DND-41 (cell line): ENCODE measurements at regions not wholly inside any gene's neighbourhood (a gene's known extent, or its start where the extent isn't known, plus 50 kb on each side); places are given as distances from the start of the nearest gene placed in this dataset.

Source experiments
- ATAC-seq: fragments of 200-7000 bp; cut with Tn5 transposase; 3 replicates; pipeline ENCODE4 v1.9.1; 2021; ENCODE audit warnings: low read depth; ENCODE audit not compliant: insufficient read depth
- DNase-seq: peaks from one replicate; pipeline ENCODE4 v3.0.0-alpha.2; 2020
- H2AFZ ChIP-seq: 2 replicates; pipeline ENCODE4 v1.6.0; 2012; ENCODE audit warnings: low read depth, low read length
- H3K27ac ChIP-seq: 2 replicates; pipeline ENCODE4 v1.5.1; 2012; ENCODE audit warnings: low read length, inconsistent platforms
- H3K27me3 ChIP-seq: fragments of 200-600 bp; sonication (generic); 2 replicates; pipeline ENCODE4 v1.6.0; 2012; ENCODE audit warnings: low read length, mild to moderate bottlenecking, inconsistent platforms; ENCODE audit not compliant: insufficient read depth, poor library complexity
- H3K36me3 ChIP-seq: 2 replicates; pipeline ENCODE4 v1.5.1; 2012; ENCODE audit warnings: low read length, inconsistent platforms; ENCODE audit not compliant: insufficient read depth
- H3K4me1 ChIP-seq: 2 replicates; pipeline ENCODE4 v1.5.1; 2012; ENCODE audit warnings: mild to moderate bottlenecking, low read length; ENCODE audit not compliant: insufficient read depth
- H3K4me2 ChIP-seq: 2 replicates; pipeline ENCODE4 v1.6.0; 2012; ENCODE audit warnings: mild to moderate bottlenecking, moderate library complexity, low read length, inconsistent platforms; ENCODE audit not compliant: insufficient read depth
- H3K4me3 ChIP-seq, 2 experiments: fragments of 200-600 bp in 1 of 2; shearing (Covaris generic) in 1 of 2; 2 replicates each; pipeline ENCODE4 v1.5.1; 2012 to 2016; ENCODE audit warnings: inconsistent platforms in 2 of 2, low read length in 2 of 2, mild to moderate bottlenecking in 2 of 2, low read depth in 1 of 2, moderate library complexity in 1 of 2
- H3K79me2 ChIP-seq: 2 replicates; pipeline ENCODE4 v1.6.0; 2012; ENCODE audit warnings: low read length, inconsistent platforms; ENCODE audit not compliant: insufficient read depth
- H3K9ac ChIP-seq: 2 replicates; pipeline ENCODE4 v1.6.0; 2012; ENCODE audit warnings: low read depth, mild to moderate bottlenecking, inconsistent platforms, low read length, moderate library complexity
- H3K9me3 ChIP-seq: 2 replicates; pipeline ENCODE4 v1.5.1; 2012; ENCODE audit warnings: low read length, moderate library complexity, mild to moderate bottlenecking, inconsistent platforms; ENCODE audit not compliant: insufficient read depth, severe bottlenecking
- H4K20me1 ChIP-seq: 2 replicates; pipeline ENCODE4 v1.6.0; 2012; ENCODE audit warnings: low read length; ENCODE audit not compliant: insufficient read depth
- CTCF ChIP-seq: IDR thresholded peaks from 2 replicates; pipeline ENCODE4 v1.5.1; 2012; ENCODE audit warnings: borderline replicate concordance, low read length, moderate library complexity, mild to moderate bottlenecking; ENCODE audit not compliant: poor library complexity, severe bottlenecking; ENCODE audit errors: extremely low read depth
- EZH2 ChIP-seq: IDR thresholded peaks from 3 replicates; pipeline ENCODE4 v1.6.1; 2012; ENCODE audit warnings: borderline replicate concordance, low read depth, mild to moderate bottlenecking, moderate library complexity, low read length, inconsistent platforms; ENCODE audit not compliant: severe bottlenecking

DNA sequence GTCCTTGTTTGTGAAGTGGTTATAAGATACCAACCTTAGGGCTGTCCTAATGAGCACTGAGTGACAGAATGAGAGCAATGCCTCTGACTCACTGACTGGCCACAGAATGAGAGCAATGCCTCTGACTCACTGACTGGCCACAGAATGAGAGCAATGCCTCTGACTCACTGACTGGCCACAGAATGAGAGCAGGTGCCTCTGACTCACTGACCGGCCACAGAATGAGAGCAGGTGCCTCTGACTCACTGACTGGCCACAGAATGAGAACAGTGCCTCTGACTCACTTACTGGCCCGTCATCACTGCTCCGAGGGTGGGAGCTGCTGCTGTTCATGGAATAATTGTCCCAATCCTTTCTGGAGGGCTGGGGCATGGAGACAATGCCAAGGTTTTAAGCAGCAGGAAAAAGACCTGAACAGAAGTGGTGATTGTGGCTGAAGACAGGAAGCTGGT lies 265.2 kb upstream of the PPP2R2D start:
- ATAC-seq: no peak
- Histone ChIP-seq H4K20me1 (no peaks in the 10 kb centered on the region), H3K4me1 (no peaks in the 10 kb centered on the region), H3K27ac (no peak overlapping the region), H3K4me3 (no peak overlapping the region), H3K9me3 (peaks cover 14% of the 10 kb centered on the region), H3K36me3 (no peaks in the 10 kb centered on the region), H3K27me3 (no peaks in the 10 kb centered on the region), H2AFZ (no peak overlapping the region), H3K4me2 (no peak overlapping the region), H3K79me2 (no peaks in the 10 kb centered on the region), H3K9ac (no peak overlapping the region)
- TF ChIP-seq EZH2: no peak
- no peak for TF ChIP-seq CTCF
- DNase-seq: no peak

GRCh38 chr10:131636116-131636515 lies 264.7 kb upstream of the PPP2R2D start:
- H3K27ac ChIP-seq: no peak overlapping the region
- no peaks in the 10 kb centered on the region for H3K36me3 ChIP-seq
- ATAC-seq: no peak
- H3K79me2 ChIP-seq: no peaks in the 10 kb centered on the region
- H2AFZ ChIP-seq: no peak overlapping the region
- H3K27me3 ChIP-seq: no peaks in the 10 kb centered on the region
- no peaks in the 10 kb centered on the region for H4K20me1 ChIP-seq
- H3K4me1 ChIP-seq: no peaks in the 10 kb centered on the region
- DNase-seq: no peak
- no peak overlapping the region for H3K4me3 ChIP-seq
- H3K9me3 ChIP-seq: peaks cover 14% of the 10 kb centered on the region
- no peak overlapping the region for H3K9ac ChIP-seq
- no peak overlapping the region for H3K4me2 ChIP-seq
- TF ChIP-seq CTCF: no peak

DNA sequence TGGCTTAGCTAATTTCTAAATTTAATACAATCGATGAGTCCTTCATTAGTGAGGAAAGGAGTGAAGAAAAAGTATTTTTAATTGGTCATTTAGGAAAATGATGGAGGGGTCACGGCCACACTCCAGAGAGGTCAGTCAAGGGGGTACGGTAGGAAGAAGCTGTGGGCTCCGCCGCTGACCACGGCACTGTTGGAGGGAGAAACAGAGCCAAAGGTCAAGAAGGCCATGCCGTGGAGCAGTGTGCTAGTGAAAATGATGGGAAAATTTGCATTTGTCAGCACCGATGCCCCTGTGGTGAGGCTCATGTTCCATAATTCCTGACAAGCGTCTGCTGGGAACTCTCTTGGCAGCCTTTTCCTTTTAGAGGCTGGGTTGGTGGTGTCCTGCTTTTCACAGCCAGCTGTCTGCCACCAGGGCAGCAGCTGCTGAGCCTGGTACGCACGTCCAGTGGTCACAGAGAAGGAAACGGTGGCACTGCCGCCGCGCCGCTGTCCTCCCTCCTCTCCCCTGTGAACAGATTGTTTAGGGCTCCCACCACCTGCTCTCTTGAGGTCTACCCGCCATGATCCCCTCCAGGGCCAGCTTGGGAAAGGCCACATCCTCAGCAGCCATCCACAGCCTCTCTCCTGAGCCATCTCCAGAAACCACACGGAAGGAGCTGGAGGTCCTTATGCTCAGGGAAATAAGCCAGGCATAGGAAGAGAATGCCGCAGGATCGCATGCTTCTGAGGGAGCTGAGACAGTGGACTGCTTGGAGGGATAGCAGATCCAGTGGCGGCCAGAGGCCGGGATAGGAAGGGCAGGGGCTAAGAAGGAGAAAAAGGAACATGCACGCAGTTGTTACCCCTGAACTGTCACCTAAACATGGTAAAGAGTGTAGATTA lies 263.7 kb upstream of the PPP2R2D start:
- Histone ChIP-seq H3K4me2 (no peak overlapping the region), H3K4me1 (no peaks in the 10 kb centered on the region), H4K20me1 (no peaks in the 10 kb centered on the region), H3K4me3 (no peak overlapping the region), H3K9ac (no peak overlapping the region), H2AFZ (no peak overlapping the region), H3K79me2 (no peaks in the 10 kb centered on the region), H3K27ac (no peak overlapping the region), H3K9me3 (peaks cover 14% of the 10 kb centered on the region), H3K27me3 (no peaks in the 10 kb centered on the region), H3K36me3 (no peaks in the 10 kb centered on the region)
- no peak for ATAC-seq
- DNase-seq: no peak
- no peak for TF ChIP-seq CTCF
- no peak for TF ChIP-seq EZH2
